ENCODE measurements at regions not wholly inside any gene's neighbourhood (a gene's known extent, or its start where the extent isn't known, plus 50 kb on each side); places are given as distances from the start of the nearest gene placed in this dataset.
"Not testable (repeated sequence)": the region's sequence is repeated elsewhere in the genome, so short reads cannot be mapped to it uniquely, and the experiment has no call there.

DNA sequence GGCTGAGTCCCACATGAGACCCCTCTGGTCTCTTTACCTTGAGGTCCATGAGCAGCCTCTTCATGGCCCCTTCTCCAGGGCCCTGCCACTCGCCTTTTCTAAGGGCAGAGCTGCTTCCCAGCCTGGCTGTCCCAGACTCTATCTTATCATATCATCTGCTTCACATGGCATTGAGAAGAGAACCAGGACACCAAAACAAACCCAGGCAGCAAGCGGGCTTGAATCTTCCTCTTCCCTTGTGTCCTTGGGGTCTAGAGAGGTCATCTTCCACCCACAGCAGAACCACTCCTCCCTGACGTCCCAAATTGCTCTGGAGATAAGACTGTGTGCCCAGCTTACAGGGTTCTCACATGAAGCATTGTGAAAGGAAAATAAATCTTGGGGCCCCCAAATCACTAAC lies 261.3 kb upstream of the AUTS2 start:
- no peak for DNase-seq

DNA sequence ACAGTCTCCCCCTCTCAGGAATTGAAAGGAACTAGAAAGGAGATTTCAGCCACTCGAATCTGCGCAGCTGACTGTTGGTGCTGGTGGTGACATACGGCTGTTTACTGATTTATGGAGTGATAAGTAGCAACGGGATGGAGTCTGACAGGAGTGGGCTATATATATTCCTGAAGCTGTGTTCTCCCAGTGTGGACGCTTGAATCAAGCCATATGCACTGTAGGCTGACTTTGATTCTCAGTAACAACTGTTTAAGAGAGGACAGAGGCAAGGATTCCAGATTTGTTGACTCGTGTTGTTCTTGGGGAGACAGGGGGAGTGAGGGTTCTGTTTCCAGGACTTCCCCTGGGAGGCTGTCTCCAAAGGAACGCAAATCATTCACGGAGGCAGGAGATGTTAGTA lies 260.1 kb upstream of the AUTS2 start:
- no peak for DNase-seq

DNA sequence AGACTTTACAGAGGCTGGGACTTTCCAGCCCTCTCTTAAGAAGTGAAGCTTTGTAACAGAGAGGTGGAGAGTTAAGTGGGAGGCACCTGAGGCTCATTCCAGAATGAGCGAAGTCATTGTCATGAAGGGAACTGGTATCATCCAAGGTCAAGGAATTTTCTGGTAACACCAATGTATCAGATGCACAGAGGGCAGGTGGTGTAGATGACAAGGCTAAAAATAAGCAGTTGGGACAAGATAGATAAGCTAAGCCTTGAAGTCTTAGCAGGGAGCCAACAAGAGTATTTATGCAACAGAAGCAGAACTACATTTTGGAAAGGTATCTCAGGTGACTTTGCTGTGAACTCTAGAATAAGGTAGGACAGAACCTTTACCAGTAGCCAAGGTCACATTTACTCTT lies 257.0 kb upstream of the AUTS2 start:
- DNase-seq: no peak

DNA sequence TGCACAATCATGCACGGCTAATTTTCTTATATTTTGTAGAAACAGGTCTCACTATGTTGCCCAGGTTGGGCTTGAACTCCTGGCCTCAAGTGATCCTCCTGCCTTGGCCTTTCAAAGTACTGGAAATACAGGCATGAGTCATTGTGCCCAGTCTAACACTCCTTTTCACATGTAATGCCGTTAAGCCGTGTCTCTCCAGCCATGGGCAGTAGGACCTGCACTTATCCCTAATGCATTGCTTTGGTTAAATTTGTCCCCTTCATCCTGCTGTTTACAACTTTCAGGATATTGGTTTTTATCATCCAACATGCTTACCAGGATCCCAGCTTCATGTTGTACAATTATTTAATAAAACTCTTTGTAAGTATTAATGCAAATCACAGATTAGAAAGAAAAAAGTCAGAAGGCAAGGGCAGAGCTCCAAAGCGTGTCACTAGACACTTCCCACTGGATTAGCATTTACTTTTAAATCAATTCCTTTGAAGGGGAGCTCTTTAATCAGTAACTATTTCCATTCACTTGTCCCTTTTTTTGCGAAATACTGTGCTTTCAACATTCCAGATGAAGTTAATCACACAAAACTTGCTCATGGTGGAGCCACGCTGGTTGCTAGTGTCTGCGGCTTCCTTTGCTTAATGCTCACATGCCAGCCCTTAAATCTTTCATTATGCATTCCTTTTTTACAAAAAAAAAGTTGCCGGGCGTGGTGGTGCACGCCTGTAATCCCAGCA lies 256.0 kb upstream of the AUTS2 start:
- no peak for DNase-seq

DNA sequence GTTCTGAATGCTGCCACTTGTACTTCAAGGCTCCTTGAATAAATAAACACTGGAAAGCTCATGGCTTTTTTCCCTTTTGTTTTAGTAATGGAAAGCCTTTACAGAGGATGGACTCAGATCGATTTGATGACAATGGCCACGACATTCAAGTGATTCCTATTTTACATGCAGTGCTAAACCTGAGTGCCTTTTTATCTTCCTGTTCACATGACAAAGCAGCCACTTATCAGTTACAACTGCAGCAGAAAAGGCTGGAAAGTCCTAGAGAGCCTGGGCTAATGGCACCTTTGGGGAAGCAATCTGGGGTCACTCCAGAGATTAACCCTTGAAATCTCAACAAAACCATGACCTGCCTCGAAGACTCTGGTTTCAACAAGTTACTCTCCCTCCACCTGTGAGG lies 249.0 kb upstream of the AUTS2 start:
- DNase-seq: no peak

DNA sequence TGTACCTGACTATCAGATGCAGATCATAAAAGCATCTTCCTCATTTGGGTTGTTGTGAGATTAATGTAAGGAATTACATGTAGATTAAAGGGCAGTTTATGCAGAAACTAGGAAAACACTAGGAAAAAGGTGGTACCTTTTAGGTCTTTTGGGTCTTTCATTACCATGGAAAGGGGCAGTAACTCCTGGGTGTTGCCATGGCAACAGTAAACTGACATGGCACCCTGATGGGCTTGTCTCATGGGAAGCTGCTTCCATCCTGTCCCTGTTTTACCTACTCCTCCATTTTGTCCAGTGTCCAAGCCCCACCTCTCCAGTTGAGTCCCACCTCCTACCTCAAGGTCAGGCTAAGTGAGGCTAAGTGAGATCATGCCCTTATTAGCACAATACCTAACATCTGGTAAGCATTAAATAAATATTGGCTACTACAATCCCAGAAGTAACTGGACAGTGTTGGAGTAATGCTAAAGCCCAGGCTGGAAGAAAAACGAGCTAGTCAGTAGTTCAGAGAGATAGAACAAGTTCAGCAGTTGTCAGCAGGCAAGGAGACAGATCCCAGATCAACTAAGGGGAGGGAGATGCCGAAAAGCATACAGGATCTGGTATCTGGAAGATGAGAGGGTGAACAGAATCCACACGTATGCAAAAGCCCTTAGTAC lies 240.0 kb upstream of the AUTS2 start:
- no peak for DNase-seq

DNA sequence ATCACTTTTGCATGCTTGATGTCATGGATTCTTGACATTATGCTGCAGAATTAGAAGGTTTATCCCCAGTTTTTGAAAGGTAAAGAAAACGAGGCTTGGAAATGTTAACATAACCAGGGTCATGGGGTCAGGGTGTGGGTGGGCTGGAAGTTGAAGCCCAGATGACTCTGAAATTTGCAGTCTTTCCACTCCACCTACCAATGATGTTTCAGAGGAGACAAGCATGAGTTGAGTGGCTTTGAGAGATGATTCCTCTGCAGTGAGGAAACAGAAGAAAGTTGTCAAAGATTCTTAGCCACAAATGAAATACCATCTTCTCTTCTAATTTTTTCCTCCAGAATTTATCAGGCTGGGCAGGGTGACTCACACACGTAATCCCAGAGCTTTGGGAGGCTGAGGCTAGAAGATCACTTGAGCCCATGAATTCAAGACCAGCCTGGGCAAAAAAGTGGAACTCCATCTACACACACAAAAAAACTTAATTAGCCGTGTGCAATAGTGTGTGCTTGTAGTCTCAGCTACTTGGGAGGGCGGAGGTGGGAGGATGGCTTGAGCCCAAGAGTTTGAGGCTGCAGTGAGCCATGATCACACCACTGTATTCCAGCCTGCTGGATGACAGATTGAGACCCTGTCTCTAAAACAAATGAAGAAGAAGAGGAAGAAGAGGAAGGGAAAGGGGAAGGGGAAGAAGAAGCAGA lies 239.1 kb upstream of the AUTS2 start:
- DNase-seq: no peak

DNA sequence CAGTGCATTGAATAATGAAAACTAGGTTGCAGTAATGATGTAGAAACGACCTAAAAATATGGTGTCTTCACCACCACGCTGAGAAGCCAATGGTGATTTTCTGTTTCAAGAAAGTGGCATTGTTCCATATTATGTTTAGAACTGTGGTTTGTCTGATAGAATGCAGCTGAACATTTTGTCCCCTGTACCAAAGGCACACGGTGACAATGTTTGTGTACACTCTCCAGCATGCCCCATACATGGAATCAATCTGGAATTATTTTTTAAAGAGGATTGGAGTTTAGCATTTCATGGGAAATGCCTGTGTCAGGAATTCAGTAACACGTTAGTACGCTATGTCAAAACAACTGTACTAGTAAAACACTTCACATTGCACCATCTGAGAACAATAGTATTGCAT lies 237.4 kb upstream of the AUTS2 start:
- no peak for DNase-seq

DNA sequence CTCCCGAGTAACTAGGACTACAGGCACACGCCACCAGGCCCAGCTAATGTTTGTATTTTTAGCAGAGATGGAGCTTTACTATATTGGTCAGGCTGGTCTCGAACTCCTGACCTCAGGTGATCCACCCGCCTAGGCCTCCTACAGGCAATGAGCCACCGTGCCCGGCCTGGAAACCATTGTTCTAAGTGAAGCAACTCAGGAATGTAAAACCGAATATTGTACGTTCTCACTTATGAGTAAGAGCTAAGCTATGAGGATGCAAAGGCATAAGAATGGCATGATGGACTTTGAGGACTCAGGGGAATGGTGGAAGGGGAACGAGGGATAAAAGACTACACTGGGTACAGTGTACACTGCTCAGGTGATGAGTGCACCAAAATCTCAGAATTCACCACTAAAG lies 235.1 kb upstream of the AUTS2 start:
- no peak for DNase-seq

DNA sequence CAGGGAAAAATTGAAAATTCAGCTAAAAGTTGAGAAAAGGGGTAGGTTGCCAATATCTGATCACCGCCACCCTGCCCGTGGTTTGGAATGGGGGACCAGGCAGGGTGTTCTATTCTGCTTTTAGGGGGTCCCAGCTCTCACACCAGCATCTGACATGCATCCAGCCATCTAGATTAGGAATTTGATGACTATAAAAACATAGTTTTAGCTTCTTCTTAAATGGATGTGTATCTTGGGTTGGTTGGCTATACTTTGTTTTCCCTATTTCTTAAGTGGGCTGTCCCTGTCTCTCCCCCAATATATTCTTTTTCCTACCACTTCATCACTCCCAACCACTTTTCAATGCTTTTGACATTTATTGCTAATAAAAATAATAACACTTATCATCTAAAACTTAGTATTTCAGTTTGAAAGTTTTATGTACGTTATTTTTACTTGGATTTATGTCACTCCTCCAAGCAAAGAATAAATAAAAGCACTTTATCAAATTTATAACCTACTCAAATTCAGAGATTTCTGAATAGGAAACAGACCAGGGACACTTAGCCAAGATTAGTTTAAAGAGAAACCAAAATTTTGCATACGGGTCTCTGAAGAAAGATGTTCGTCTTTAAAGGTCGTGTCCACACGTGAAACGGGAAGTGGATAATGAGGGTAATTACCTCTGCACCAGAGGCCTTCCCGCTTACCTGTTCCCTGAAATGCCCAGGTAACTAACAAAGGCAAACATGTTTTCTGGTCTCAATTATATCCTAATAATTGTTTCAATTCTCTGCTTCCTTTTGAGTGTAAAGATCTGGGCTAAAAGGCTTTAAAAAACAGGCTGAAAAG lies 233.2 kb upstream of the AUTS2 start:
- no peak for DNase-seq

DNA sequence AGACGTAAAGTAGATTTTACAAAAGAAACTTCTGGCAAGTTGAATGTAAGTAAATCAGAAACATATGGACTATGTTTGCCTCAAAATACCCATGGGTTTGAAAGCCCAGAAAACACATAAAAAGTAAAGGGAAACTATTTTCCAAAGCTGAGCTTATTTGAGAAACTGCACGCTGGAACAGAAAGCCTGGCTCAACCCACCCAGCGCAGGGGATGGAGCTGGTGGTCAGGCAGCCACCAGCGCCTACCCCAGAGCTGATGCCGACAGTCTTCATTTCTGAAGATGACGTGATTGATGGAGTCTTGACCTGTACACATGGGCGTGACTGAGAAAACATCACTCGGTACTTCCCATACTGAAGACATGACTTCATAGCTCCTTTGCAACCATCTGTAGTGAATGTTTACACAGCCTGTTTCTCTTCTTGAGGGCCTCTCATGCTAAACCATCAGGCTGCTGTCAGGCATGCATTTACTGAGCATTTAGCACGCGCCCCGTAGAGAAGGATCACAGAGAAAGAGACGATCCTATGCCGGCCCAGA lies 232.6 kb upstream of the AUTS2 start:
- DNase-seq: no peak

DNA sequence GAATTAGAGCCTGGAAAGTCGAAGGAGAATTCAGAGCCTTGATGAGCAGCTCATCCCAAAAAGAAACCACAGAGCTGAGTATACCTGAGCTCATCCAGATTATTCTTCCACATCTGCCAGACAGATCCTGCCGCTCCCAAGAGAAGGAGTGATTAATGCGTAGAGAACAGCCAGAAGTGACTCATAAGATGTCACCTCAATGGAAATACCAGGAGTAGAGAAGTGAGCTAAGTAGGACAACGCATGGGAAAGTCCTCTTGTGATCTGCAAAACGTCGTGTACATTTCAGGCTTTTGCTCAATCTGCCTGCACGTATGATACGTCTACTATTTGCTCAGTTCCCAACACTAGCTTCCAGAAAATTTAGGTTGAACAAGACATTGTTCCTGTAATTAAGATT lies 230.5 kb upstream of the AUTS2 start:
- no peak for DNase-seq

DNA sequence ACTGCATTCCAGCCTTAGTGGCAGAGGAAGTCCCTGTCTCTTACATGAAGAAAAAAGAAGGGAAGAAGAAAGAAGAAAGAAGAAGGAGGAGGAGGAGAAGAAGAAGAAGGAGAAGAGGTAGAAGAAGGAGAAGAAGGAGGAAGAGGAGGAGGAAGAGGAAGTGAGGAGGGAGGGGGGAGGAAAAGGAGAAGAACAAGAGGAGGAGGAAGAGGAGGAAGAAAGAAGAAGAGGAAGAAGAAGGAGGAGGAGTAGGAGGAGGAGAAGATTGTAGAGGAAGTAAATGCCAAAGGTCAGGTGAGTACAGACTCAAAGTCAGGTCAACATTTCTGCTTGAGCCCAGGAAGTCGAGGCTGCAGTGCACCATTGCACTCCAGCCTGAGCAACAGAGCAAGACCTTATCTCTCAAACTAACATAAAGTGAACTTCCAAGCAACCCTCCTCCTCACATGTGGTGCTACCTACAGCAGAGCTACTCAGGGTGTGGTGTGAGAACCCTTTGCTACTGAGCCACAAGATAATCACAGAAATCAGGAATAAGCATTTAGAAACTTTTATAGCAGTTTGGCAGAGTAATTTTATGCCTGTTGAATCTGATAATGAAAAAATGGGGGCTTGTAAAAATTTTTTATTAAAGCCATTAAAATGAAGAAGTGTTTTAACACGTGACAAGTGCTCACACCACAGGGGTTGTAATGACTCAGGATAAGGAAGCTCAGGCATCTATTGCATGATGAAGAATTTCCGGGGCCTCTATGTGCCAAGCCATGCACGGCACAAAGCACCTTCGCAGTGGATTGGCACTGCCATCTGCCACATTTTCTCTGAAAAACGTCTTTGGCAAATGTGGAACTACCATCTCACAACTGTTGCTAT lies 224.9 kb upstream of the AUTS2 start:
- DNase-seq: no peak

DNA sequence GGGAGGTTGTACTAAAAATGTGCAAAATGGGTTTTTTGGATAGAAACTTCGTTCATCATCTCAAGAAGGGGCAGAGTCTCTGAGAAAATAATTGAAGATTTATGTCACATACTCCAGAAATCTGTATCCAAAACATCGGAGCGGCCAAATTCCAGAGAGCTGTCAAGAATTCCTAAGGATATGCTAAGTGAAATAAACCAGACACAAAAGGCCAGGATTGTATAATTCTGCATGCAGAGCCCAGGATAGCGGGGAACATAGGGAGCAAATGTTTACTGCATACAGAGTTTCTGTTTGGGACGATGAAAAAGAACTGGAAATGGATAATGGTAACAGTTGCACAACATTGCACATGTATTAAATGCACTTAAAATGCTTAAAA lies 224.2 kb upstream of the AUTS2 start:
- no peak for DNase-seq

DNA sequence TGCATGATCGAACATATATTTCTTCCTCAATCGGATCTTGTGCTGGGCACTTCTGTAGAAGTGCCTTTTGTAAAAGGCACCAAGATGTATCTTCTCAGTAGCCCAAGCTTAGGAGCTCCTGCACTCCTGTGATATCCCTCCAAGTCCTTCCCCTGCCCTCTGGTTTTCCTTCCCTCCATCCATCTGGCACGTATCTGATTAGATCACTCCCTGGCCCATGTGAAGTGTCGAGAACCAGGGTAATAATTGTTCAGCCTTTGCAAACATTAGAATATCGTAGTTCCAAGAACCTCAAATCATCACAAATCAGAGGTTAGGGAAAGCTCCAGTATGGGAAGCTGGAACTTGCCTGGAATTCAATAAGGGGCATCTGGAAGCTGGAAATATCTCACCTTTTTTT lies 221.1 kb upstream of the AUTS2 start:
- DNase-seq: no peak

DNA sequence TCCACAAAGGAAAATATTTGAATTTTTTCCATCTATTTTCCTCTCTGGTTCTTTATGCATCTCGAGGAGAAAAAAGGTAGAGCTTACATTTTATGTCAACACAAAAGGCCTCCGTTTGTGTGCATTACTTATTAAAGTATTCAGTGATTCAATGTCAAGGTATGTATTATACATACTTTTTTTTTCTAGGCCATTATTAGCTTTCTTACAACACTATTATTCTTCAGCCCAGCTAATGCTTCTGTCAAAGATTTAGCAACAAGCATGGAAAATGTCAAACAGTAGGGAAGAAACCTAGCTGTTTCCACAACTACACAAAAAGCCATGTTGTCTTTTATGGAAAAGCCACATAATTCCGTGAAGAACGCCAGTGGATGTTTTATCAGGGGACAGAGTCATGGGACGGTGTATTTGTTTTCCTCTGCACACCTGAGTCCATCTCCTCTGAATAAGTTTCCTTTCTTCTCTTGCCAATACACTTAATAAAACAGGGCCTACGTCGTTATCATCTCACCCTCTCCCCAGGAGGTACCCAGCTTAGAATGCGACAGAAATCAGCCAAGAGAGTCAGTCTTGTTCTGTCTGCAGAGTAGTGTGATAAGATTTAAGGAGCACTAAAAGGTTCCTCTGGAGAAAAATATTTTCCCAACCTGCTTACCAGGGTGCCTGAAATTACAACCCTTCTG lies 209.7 kb upstream of the AUTS2 start:
- no peak for DNase-seq

DNA sequence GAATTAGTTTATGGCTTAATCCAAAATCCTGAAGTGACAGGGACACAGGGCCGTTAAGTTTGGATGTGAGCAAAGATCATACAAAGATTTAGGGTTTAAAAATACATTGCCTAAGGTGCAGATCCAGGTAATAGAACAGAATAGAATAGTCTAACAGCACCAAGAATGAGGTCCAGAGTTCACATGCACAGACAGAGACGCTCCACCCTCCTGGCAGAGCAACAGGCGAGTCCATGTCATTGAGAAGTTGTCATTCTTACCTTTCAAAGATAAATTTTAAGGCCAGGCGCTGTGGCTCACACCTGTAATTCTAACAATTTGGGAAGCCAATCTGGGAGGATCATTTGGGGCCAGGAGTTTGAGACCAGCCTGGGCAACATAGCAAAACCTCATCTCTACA lies 209.1 kb upstream of the AUTS2 start:
- no peak for DNase-seq

DNA sequence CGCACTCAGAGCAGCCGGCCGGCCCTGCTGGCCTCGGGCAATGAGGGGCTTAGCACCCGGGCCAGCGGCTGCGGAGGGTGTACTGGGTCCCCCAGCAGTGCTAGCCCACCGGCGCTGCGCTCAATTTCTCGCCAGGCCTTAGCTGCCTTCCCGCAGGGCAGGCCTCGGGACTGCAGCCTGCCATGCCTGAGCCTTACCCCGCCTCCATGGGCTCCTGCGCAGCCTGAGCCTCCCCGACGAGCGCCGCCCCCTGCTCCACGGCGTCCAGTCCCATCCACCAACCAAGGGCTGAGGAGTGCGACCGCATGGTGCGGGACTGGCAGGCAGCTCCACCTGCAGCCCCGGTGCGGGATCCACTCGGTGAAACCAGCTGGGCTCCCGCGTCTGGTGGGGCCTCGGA lies 204.4 kb upstream of the AUTS2 start:
- not testable (repeated sequence) for DNase-seq

DNA sequence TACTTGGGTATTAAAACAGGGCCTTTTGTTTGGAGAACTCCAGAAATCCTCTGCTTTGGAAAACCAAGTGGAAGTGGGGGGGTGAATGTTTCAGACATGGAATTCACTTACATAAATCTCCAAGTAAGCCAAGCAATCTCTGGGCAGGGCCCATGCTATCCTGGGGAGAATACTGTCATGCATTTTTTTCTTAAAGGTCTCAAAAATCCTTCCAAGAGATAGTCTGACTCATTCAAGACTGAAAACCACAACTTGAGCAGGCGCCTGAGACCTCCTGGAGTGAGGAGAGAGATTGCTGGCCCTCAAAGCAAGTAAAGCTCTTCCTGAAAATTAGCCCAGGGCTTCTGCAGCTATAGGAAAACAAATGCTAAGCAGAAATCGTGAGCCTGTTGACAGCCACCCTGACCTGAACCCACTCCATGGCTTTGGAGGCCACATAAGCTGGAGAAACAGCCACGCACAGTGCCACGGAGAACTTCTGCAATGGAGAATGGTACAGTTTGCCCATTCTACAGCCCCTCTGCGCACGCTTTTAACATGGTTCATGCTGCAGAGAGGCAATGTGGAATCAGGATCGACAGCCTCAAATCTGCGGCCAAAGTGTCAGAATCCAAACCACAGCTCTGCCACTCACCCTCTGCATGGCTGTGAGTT lies 203.1 kb upstream of the AUTS2 start:
- no peak for DNase-seq

DNA sequence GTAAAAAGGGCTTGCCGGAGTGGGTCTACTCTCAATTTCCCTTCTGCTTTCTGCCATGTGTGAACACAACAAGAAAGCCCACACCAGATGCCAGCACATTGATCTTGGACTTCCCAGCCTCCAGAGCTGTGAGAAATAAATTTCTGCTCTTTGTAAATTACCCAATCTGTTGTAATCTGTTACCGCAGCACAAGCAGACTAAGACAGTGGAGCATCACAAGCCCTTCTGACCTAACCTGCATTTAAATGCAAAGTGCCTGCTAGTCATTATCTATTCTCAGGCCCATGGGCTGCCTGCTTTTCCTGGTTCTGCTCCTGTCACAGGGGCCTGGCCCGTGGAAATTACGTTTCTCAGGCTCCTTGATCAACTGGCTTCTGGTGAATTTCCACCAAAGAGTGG lies 199.3 kb upstream of the AUTS2 start:
- no peak for DNase-seq

DNA sequence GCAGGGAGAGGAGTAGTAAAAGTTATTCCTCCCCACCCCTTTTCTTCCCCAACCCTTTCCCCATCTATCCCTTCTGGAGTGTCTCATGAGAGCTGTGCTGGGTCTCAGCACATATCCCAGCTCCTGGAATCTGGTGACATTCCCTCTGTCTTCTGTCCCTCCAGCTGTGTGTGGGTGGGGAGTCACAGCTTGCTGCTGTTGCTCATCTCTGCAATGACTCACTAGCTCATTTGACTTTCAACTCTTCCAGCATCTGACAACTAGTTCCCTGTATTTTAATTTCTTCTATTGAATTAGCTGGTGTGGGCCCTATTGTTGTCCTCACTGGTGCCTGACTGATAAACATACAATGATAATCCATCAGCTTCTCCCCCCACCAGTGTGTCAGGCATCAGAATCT lies 198.9 kb upstream of the AUTS2 start:
- DNase-seq: no peak

Data from CD4-positive, alpha-beta T cell treated with Interleukin-1 beta for 1 hour (primary cell).